ENCODE measurements at regions not wholly inside any gene's neighbourhood (a gene's known extent, or its start where the extent isn't known, plus 50 kb on each side); places are given as distances from the start of the nearest gene placed in this dataset.
A peak's percentile ranks its signal among the peaks of the same experiment; 100 is the strongest.
"Not testable (repeated sequence)": the region's sequence is repeated elsewhere in the genome, so short reads cannot be mapped to it uniquely, and the experiment has no call there.

- peak; percentile 41 for DNase-seq (ENCODE audit: low spot score)
Measured at GRCh38 chr12:82627799-82628198, 58.9 kb upstream of the TMTC2 start.

- DNase-seq (ENCODE audit: low spot score): not testable (repeated sequence)
Measured at GRCh38 chr12:82634495-82635258, 52.0 kb upstream of the TMTC2 start.

GRCh38 chr12:82635263-82635662, 51.4 kb upstream of the TMTC2 start:
- DNase-seq (ENCODE audit: low spot score): no peak
